AG04450 (cell line): ENCODE measurements at regions not wholly inside any gene's neighbourhood (a gene's known extent, or its start where the extent isn't known, plus 50 kb on each side); places are given as distances from the start of the nearest gene placed in this dataset.

Experiments used
- CTCF ChIA-PET: fragments of 300-600, 350-600 bp; formaldehyde crosslinking; extraction: SDS; loops from one replicate; lab custom pipeline; 2022; ENCODE audit warnings: antibody characterized with exemption, inconsistent platforms; lab: Charles Lee
- POLR2A ChIA-PET: fragments of 350-600 bp; formaldehyde crosslinking; extraction: SDS; loops from one replicate; lab custom pipeline; 2021; ENCODE audit warnings: antibody characterized with exemption, inconsistent platforms; lab: Yijun Ruan, JAX
- DNase-seq: peaks from one replicate; pipeline ENCODE4 v3.0.0-alpha.2; 2011; ENCODE audit warnings: low read depth, low spot score
- H3K27ac ChIP-seq: one replicate; pipeline ENCODE4 v1.5.1; 2012; ENCODE audit warnings: low read depth, low read length, control low read depth
- H3K27me3 ChIP-seq: one replicate; pipeline ENCODE4 v1.6.0; 2012; ENCODE audit warnings: low read length; ENCODE audit not compliant: control insufficient read depth, insufficient read depth
- H3K4me3 ChIP-seq: 2 replicates; pipeline ENCODE4 v1.5.1; 2011; ENCODE audit warnings: mild to moderate bottlenecking, low read depth, low read length, control low read depth
- H3K9me3 ChIP-seq: 2 replicates; pipeline ENCODE4 v1.5.1; 2012; ENCODE audit warnings: low read length; ENCODE audit not compliant: control insufficient read depth, insufficient read depth
- TF ChIP-seq, protein P1 (sequence below): IDR thresholded peaks from 2 replicates; pipeline ENCODE4 v1.5.1; 2011; ENCODE audit warnings: low read depth, low read length, control low read depth, inconsistent platforms

DNA sequence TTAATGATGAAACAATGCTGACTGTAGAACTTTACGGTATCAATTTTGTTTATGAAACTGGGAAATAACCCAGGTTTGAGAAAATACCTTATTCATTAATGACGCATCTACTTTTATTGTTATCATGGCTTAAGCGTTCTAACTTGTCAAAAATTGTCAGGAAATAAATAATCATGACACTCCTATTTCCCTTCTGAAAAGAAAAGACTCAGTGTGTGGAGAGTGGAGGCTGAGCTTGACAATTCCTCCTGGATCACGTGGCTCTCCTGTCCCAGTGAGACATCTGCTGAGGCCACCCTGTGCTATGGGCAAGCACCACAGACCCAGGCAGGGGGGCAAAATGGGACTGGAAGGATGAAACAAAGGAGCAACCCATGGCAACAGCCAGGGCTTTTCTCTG, 466.4 kb downstream of the ZNF608 start:
- ChIA-PET POLR2A (no interaction called here), CTCF (no interaction called here)
- no peak for DNase-seq
- Histone ChIP-seq H3K9me3 (no peaks in the 10 kb centered on the region), H3K27me3 (no peaks in the 10 kb centered on the region), H3K27ac (no peak overlapping the region), H3K4me3 (no peak overlapping the region)
- TF ChIP-seq, protein P1, sequence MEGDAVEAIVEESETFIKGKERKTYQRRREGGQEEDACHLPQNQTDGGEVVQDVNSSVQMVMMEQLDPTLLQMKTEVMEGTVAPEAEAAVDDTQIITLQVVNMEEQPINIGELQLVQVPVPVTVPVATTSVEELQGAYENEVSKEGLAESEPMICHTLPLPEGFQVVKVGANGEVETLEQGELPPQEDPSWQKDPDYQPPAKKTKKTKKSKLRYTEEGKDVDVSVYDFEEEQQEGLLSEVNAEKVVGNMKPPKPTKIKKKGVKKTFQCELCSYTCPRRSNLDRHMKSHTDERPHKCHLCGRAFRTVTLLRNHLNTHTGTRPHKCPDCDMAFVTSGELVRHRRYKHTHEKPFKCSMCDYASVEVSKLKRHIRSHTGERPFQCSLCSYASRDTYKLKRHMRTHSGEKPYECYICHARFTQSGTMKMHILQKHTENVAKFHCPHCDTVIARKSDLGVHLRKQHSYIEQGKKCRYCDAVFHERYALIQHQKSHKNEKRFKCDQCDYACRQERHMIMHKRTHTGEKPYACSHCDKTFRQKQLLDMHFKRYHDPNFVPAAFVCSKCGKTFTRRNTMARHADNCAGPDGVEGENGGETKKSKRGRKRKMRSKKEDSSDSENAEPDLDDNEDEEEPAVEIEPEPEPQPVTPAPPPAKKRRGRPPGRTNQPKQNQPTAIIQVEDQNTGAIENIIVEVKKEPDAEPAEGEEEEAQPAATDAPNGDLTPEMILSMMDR, result no peak

DNA sequence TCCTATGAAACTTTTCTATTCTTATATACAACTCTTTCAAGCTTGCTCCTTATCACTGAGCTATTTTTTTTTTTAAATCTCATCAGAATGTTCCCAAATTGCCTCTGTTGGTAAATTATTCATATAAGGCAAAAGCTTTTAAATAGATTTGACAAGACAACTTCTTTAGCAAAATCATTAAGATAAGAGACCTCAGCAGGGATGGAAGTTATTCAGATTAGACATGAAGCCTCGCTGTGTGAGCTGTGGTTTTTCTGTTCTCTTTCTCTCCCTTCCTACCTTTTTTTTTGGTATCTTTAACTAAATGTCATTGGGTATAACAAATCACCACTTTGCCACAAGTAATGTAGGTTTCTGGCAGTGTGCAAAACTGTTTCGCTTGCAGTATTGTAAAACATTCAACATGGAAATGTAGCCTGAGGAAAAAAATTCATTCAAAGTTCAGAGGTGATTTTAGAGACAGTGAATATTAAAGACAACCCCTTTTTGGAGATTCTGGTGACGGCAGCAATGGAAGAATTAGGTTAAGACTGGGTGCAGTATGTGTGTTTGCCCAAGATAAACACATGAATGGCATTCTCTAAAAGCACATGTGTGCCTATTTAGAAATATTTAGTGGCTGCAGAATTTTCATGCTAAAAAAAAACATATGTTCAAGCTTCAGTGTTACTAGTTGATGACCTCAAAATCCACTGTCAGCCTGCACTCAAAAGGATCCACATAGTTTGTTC, 467.1 kb downstream of the ZNF608 start:
- no peak for DNase-seq
- Histone ChIP-seq H3K4me3 (no peak overlapping the region), H3K27ac (no peak overlapping the region), H3K27me3 (no peaks in the 10 kb centered on the region), H3K9me3 (no peaks in the 10 kb centered on the region)
- TF ChIP-seq, protein P1, result no peak
- CTCF ChIA-PET, result no interaction called here
- POLR2A ChIA-PET, result no interaction called here

DNA sequence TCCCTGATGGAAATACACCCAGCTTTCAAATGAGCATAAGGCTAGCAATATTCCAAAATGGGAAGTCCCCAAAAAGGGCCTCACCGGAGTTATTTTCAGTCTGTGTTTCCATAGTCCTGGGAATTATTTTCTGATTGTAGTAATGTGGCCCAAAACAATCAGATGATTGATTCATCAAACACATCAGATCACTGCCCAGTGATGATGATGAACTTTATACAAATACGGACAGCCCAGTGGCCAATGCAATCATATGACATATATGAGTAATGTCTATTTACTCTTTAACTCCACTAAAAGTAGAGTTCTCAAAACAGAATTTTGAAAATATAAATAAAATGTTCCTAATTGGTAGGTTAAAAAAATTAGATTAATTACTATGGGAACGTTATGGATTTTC, 467.8 kb downstream of the ZNF608 start:
- no peak for DNase-seq
- Histone ChIP-seq H3K9me3 (no peaks in the 10 kb centered on the region), H3K27me3 (no peaks in the 10 kb centered on the region), H3K4me3 (no peak overlapping the region), H3K27ac (no peak overlapping the region)
- ChIA-PET POLR2A (no interaction called here), CTCF (no interaction called here)
- TF ChIP-seq, protein P1, result no peak

DNA sequence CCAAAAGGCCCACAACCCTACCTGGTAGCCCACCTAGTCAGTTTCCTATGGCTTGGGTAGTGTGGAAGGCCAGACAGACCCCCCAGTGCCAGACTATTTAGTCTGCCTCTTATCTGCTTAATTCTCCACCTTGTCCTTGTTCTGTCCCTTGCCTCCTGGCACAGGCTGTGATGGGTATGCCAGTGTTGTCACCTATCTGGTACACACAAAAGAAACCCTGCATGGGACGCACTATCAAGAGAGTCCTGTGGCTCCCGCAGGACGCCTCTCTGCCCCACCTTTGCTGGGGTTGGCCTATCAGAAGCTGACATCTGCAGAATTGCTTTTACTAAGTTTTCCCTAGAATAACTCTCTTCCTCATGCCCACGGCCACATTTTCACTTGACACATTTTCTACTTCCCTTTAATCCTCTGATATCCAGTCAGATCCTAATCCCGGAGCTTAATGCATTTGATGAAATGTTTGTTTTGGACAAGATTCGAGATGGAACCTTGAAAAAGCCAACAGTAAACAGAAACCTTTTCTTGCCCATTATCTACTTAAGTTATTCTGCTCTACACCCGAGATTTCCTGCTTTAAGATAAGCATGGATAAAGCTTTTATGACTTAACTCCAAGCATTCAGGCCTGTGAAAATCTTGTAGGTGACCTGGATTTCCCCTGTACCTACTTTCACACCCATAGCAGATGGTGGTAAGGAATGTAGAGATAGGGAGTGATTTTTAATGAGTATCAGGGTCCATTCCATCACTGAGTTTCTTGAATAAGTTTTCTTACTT, 468.5 kb downstream of the ZNF608 start:
- H3K27ac ChIP-seq, result no peak overlapping the region
- ChIA-PET POLR2A (no interaction called here), CTCF (no interaction called here)
- H3K9me3 ChIP-seq, result no peaks in the 10 kb centered on the region
- no peak for DNase-seq
- no peak overlapping the region for H3K4me3 ChIP-seq
- TF ChIP-seq, protein P1, result no peak
- H3K27me3 ChIP-seq, result no peaks in the 10 kb centered on the region

DNA sequence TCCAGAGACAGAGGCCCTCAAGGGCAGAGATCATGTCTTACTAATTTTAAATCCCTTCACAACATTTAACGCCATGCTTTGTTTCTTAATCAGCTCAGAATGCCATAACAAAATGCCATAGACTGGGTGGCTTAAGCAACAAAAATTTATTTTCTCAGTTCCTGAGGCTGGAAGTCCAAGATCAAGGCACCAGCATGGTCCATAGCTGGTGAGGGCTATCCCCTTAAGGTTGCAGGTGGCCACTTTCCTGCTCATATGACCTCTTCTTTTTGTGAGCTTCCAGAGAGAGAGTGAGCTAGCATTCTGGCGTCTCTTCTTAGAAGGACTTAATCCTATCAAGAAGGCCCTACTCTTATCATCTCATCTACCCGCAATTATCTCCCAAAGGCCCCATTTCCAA, 470.3 kb downstream of the ZNF608 start:
- H3K9me3 ChIP-seq, result no peaks in the 10 kb centered on the region
- H3K27me3 ChIP-seq, result no peaks in the 10 kb centered on the region
- ChIA-PET CTCF (no interaction called here), POLR2A (no interaction called here)
- H3K4me3 ChIP-seq, result no peak overlapping the region
- no peak overlapping the region for H3K27ac ChIP-seq
- DNase-seq, result no peak
- TF ChIP-seq, protein P1, result no peak
